Neural progenitor cell (in vitro differentiated cells): ENCODE measurements at regions not wholly inside any gene's neighbourhood (a gene's known extent, or its start where the extent isn't known, plus 50 kb on each side); places are given as distances from the start of the nearest gene placed in this dataset.

Experiments
- CTCF ChIP-seq: fragments of 200-600 bp; sonication (generic); IDR thresholded peaks from 2 replicates; pipeline ENCODE4 v1.5.1; 2017; ENCODE audit warnings: antibody characterized with exemption, mild to moderate bottlenecking
- EZH2 ChIP-seq: fragments of 200-600 bp; sonication (generic); IDR thresholded peaks from 2 replicates; pipeline ENCODE4 v1.6.1; 2017; ENCODE audit warnings: antibody characterized with exemption, mild to moderate bottlenecking, moderate library complexity
- EZH2phosphoT487 ChIP-seq: fragments of 200-600 bp; sonication (generic); IDR thresholded peaks from 2 replicates; pipeline ENCODE4 v1.6.1; 2017; ENCODE audit warnings: antibody characterized with exemption

- no peak for TF ChIP-seq CTCF
- TF ChIP-seq EZH2: no peak
- no peak for TF ChIP-seq EZH2phosphoT487
Measured at GRCh38 chr18:78230911-78231310, 748.7 kb upstream of the SALL3 start.
